A673 (cell line): ENCODE measurements at regions not wholly inside any gene's neighbourhood (a gene's known extent, or its start where the extent isn't known, plus 50 kb on each side); places are given as distances from the start of the nearest gene placed in this dataset.

Source experiments
- EZH2 ChIP-seq: fragments of 200-600 bp; sonication (generic); IDR thresholded peaks from 2 replicates; pipeline ENCODE4 v1.6.1; 2017; ENCODE audit warnings: borderline replicate concordance, low read depth, mild to moderate bottlenecking, mixed read lengths, antibody characterized with exemption, low read length; ENCODE audit not compliant: poor library complexity, severe bottlenecking
- TF ChIP-seq, protein P1 (sequence below): fragments of 300-800, 200-600 bp; sonication (generic); conservative IDR thresholded peaks from 2 replicates; pipeline ENCODE4 v1.5.1; 2017; ENCODE audit warnings: low read depth, mild to moderate bottlenecking, antibody characterized with exemption, low read length, moderate library complexity, mixed read lengths

DNA sequence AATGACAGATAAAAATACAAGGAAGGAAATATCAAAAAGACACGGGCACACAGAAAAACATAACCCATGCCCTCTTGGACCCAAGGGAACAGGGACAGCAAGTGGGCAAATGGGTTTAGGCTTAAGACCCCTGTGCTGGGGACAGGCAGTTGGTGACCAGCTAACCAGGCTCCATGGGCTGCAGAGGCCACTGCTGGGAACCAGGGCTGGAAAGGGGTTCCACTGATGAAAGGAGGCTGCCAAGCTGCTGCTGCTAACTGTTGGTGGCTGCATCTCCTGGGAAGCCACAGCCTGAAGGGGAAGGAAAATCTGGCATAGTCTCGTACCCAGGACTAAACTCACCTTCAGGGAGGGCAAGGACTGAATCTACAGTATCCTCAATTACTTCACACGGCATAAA, 579.2 kb upstream of the MGMT start:
- TF ChIP-seq, protein P1, sequence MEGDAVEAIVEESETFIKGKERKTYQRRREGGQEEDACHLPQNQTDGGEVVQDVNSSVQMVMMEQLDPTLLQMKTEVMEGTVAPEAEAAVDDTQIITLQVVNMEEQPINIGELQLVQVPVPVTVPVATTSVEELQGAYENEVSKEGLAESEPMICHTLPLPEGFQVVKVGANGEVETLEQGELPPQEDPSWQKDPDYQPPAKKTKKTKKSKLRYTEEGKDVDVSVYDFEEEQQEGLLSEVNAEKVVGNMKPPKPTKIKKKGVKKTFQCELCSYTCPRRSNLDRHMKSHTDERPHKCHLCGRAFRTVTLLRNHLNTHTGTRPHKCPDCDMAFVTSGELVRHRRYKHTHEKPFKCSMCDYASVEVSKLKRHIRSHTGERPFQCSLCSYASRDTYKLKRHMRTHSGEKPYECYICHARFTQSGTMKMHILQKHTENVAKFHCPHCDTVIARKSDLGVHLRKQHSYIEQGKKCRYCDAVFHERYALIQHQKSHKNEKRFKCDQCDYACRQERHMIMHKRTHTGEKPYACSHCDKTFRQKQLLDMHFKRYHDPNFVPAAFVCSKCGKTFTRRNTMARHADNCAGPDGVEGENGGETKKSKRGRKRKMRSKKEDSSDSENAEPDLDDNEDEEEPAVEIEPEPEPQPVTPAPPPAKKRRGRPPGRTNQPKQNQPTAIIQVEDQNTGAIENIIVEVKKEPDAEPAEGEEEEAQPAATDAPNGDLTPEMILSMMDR = no peak
- TF ChIP-seq EZH2 = no peak
